OCI-LY3 (cell line): ENCODE measurements at regions not wholly inside any gene's neighbourhood (a gene's known extent, or its start where the extent isn't known, plus 50 kb on each side); places are given as distances from the start of the nearest gene placed in this dataset.

Source experiments
- CTCF ChIP-seq: fragments of 200-600, 300-600 bp; sonication (generic); IDR thresholded peaks from 2 replicates; pipeline ENCODE4 v1.5.1; 2014; ENCODE audit warnings: antibody characterized with exemption, low read length, low read depth
- EZH2phosphoT487 ChIP-seq: fragments of 200-600 bp; shearing (Covaris generic); IDR thresholded peaks from 2 replicates; pipeline ENCODE4 v1.6.1; 2018; ENCODE audit warnings: antibody characterized with exemption, mixed run types, low read depth

- TF ChIP-seq CTCF (no peak), EZH2phosphoT487 (no peak)
Observed at GRCh38 chr1:29777522-29777921, 541.2 kb downstream of the PTPRU start.
